C4-2B (cell line): ENCODE measurements at regions not wholly inside any gene's neighbourhood (a gene's known extent, or its start where the extent isn't known, plus 50 kb on each side); places are given as distances from the start of the nearest gene placed in this dataset.

Experiments used
- CTCF ChIP-seq: fragments of 450-650 bp; conservative IDR thresholded peaks from 2 replicates; pipeline ENCODE4 v1.5.1; 2017; ENCODE audit warnings: mild to moderate bottlenecking
- ZFX ChIP-seq: fragments of 450-650 bp; IDR thresholded peaks from 2 replicates; pipeline ENCODE4 v1.6.1; 2017

GRCh38 chr11:108997826-108998225, 333.0 kb downstream of the DDX10 start:
- no peak for TF ChIP-seq CTCF
- TF ChIP-seq ZFX, result no peak
